RCC 7860 (cell line): ENCODE measurements at regions not wholly inside any gene's neighbourhood (a gene's known extent, or its start where the extent isn't known, plus 50 kb on each side); places are given as distances from the start of the nearest gene placed in this dataset.
A peak's percentile ranks its signal among the peaks of the same experiment; 100 is the strongest.
"Not testable (repeated sequence)": the region's sequence is repeated elsewhere in the genome, so short reads cannot be mapped to it uniquely, and the experiment has no call there.

Source experiments
- DNase-seq: peaks from one replicate; pipeline ENCODE4 v3.0.0-alpha.2; 2015; ENCODE audit warnings: low spot score
- FAIRE-seq: peaks from 2 replicates; lab custom pipeline; 2012; peaks lifted over from hg19 to GRCh38; lab: Jason Lieb, UNC

GRCh38 chr9:87781331-87781730 lies 55.4 kb downstream of the CTSL start:
- no peak for FAIRE-seq
- DNase-seq: no peak

DNA sequence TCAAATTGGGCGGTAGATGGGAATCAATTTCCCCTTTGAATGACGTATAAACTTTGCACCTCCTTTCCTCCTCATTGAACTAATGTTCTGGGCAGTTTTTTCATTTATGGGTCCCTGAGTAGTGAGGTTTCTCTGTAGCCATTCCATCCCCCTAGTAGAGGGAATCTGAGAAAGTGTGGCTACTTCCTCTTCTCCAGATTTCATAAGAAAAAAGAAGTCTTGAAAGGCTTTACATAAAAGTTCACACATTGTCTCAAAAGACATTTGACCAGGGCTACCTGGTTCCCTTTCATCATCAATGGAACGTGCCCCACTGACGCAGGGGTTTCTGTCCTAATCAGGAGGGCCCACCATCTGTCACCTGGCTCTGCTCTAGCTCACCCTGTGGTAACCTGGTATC lies 57.3 kb downstream of the CTSL start:
- FAIRE-seq: no peak
- no peak for DNase-seq

GRCh38 chr9:87785315-87785970 lies 59.5 kb downstream of the CTSL start:
- FAIRE-seq, DNase-seq: not testable (repeated sequence)

DNA sequence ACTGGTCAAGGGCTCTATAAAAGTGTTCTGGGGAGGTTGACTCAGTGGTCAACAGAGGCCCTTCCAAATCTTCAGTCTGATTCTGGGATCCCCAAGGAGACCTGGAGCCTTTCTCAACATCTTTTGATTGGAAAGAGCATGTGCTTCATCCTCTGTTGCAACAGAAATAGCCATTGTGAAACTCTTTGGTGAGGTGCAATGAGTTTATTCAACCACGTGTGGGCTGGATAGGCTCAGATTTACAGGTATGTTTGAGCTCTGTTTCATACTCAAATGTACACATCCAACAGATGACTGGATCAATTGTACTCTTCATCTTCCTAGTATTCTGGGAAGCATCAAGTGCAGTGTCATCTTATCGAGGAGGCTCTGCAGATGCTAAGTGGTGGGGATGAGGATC lies 60.5 kb downstream of the CTSL start:
- DNase-seq (no peak), FAIRE-seq (no peak)

GRCh38 chr9:87786876-87787275 lies 61.0 kb downstream of the CTSL start:
- FAIRE-seq: no peak
- no peak for DNase-seq

- DNase-seq: no peak
Measured at GRCh38 chr9:87787735-87788134, 61.8 kb downstream of the CTSL start.

DNA sequence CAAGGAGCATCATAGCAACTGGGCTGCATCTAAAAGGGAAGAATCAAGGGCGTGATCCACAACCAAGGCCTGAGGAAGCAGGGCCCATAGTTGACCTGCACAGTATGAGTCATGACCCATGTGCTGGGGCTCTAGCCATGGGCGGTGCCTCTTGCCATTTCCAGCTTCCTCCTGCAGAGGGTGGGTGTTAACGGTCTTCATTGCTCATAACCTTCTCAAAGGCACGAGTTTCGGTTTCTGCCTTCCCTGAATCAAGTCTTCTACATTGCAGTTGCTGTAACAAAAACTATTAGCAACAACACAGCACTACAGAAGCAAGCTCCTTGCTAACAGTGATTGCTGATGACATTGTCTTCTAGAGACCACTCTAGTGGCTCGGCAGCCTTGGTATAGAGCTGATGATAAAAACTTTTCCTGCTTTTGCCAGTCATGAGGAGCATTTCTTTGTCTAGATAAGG lies 66.9 kb downstream of the CTSL start:
- FAIRE-seq (peak; percentile 89), DNase-seq (peak; percentile 91)

More at GRCh38 chr9:87787735-87788134, 61.8 kb downstream of the CTSL start:
- FAIRE-seq: no peak

- FAIRE-seq (peak; percentile 49), DNase-seq (peak; percentile 72)
Measured at GRCh38 chr9:87793292-87793691, 67.4 kb downstream of the CTSL start.

DNA sequence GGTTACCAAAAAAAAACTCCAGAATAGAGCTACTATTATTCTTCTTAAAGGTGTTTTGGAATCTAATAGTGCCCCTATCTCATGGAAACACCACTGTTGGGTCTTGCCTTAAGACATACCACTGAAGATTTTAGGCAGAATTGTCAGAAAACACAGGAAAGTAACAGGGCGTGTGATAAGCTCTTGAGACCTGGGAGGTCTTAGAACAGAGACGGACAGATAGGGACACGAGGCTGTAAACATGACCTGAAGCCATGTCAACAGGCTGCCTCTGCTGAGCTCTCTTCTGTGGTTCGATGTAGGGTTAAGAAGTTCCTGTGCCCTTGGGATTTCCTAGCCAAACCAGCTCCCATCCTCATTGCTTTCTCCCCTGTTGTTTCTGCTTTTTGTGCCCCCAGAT lies 69.3 kb downstream of the CTSL start:
- FAIRE-seq: no peak
- DNase-seq: no peak

DNA sequence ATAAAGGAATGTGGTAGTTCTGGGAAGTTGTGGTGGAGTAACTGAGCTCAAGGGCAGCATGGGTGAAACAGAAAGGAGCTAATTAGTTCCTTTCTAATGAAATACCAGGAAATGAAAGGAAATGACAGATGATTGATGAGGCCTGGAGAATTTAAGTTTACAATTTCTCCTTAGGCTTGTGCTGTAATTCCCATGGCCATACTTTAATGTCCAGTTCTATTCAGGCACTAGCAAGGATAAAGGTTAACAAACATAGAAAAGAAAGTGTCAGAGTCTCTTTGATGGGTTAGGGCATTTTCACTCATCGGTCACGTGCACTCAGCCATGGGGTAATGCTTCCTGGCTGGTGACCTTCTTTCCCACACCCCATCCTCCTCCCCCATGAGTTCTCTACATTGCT lies 70.3 kb downstream of the CTSL start:
- DNase-seq (no peak), FAIRE-seq (no peak)

DNA sequence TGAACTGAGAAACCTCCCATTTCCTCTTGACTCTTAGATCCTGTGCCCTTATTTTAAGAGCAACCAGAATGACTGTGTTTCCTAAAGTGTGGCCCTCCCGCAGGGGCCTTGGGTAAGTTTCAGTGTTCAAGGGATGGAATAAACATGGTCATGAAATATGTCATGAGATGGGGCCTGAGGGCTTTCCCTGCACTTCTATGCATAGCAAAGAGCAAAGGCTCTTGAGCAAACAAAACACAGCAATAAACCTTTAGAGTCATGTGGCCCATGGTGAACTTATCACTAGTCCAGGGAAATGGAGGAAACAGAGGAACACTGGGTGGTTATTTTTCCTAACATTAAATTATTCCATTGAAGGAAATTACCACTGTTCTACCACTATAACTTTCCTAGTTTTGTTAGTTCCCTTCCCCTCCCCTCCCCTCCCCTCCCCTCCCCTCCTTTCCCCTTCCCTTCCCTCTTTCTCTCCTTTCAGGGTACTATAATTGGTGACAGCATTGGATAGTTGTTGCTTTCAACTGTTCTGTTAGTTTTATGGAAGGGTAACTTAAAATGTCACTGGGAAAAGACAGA lies 72.4 kb downstream of the CTSL start:
- FAIRE-seq (no peak), DNase-seq (no peak)

- no peak for DNase-seq
- FAIRE-seq: no peak
Measured at GRCh38 chr9:87799503-87799902, 73.6 kb downstream of the CTSL start.

- DNase-seq (no peak), FAIRE-seq (no peak)
Measured at GRCh38 chr9:87800456-87800855, 74.5 kb downstream of the CTSL start.

- FAIRE-seq: no peak
- DNase-seq: no peak
Measured at GRCh38 chr9:87801013-87801412, 75.1 kb downstream of the CTSL start.

- DNase-seq (no peak), FAIRE-seq (no peak)
Measured at GRCh38 chr9:87803166-87803565, 77.2 kb downstream of the CTSL start.

- FAIRE-seq (no peak), DNase-seq (no peak)
Measured at GRCh38 chr9:87803623-87804345, 77.9 kb downstream of the CTSL start.

- DNase-seq (no peak), FAIRE-seq (no peak)
Measured at GRCh38 chr9:87805259-87805658, 77.4 kb upstream of the SPATA31E1 start.

DNA sequence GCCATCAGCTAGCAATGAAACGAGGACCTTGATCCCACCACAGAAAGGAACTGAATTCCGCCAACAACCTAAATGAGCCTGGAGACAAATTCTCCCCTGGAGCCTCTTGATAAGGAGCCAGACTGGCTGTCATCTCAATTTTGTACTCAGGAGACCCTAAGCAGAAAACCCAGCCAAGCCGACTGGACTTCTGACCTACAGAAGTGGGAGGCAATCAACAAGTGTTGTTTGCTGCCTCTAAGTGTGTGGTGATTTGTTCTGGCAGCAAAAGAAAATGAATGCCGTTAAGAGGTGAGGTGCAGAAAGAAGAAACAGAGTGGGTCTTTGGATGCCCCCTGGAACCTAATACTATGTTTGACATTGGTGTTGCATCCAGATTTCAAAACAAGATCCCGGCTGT lies 72.7 kb upstream of the SPATA31E1 start:
- FAIRE-seq: no peak
- no peak for DNase-seq

DNA sequence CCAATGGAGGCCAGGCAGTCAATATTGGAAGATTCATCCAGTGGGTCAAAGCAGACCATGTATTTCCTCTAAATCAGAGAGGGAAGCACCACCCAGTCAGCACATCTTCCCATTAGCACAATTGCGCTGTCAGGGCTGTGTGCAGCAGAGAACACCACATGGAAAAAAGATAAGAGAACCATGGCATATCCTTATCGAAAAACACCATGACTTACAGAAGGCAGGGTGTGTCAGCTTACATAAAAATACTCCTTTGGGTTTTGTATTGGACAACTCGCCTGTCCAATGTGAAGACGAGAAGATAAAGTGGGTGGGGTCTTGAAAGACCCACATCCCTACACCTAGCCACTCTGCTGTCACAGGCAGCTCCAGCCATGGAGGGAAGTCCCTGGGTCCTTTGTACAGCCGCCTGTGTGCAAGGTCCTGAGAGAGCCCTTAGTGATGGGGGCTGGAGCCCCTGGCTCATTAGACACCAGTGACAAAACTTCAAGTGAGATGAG lies 71.9 kb upstream of the SPATA31E1 start:
- FAIRE-seq (no peak), DNase-seq (no peak)

DNA sequence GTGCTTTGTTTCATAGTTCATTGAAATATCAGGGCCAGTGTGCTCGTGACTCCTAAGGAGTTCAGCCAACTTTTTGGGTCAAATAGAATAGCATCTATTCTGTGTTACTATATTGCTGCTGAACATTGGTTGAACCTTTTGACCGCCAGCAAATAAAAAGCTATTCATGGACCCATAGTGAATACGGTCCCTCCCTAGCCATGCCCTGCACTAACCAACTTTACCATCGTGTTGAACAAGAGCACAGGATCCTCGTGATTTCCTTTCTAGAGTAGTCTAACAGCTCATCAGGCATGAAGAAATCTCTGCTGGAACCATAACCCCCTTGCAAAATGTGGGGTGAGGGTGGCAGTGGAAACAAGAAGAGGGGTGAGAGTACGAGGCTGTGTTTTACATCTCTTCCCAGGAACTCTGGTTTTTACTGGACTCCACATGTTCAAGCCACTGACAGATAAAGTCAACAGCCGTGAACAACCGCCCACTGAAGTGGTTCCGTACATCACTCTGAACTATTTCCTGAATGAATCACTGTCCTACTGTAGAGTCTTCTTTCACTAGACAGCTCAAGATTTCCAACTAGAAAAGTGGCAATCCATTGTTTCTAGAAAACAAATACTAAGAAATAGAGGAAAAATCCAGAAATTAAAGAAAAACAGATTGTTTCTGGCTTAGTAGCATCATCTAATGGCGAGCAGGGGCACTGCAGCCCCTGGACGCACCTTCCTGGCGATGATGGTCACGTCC lies 70.1 kb upstream of the SPATA31E1 start:
- FAIRE-seq: no peak
- DNase-seq: peak; percentile 18

GRCh38 chr9:87813119-87813463 lies 69.6 kb upstream of the SPATA31E1 start:
- no peak for DNase-seq
- FAIRE-seq: no peak
